Left ventricle myocardium inferior (tissue), 1 donor: ENCODE measurements at regions not wholly inside any gene's neighbourhood (a gene's known extent, or its start where the extent isn't known, plus 50 kb on each side); places are given as distances from the start of the nearest gene placed in this dataset.

Experiments used
- DNase-seq: peaks from one replicate; pipeline ENCODE4 v3.0.0-alpha.2; 2020
- H3K27ac ChIP-seq: fragments of 200-600 bp; replicated peaks from 2 replicates; pipeline ENCODE4 v1.8.0; 2021
- H3K27me3 ChIP-seq: fragments of 200-600 bp; 2 replicates; pipeline ENCODE4 v1.8.0; 2021; ENCODE audit warnings: low read depth
- H3K36me3 ChIP-seq: fragments of 200-600 bp; 2 replicates; pipeline ENCODE4 v1.8.0; 2021
- H3K4me1 ChIP-seq: fragments of 200-600 bp; 2 replicates; pipeline ENCODE4 v1.8.0; 2021
- H3K4me3 ChIP-seq: fragments of 200-600 bp; 2 replicates; pipeline ENCODE4 v1.8.0; 2021; ENCODE audit warnings: mild to moderate bottlenecking, moderate library complexity
- H3K9me3 ChIP-seq: fragments of 200-600 bp; replicated peaks from 2 replicates; pipeline ENCODE4 v1.8.0; 2021
- intact Hi-C: fragments of 100-400 bp; cut with micrococcal nuclease; formaldehyde crosslinking; loops from one replicate; pipeline ENCODE4 v1.11.0; 2022
- TF ChIP-seq, protein P1 (sequence below): fragments of 200-600 bp; IDR thresholded peaks from 2 replicates; pipeline ENCODE4 v1.8.0; 2021; ENCODE audit warnings: antibody characterized with exemption, mild to moderate bottlenecking, borderline replicate concordance
- donor health status: DM: no; HTN: yes; CAD: no; lungs with severe emphysema.

DNA sequence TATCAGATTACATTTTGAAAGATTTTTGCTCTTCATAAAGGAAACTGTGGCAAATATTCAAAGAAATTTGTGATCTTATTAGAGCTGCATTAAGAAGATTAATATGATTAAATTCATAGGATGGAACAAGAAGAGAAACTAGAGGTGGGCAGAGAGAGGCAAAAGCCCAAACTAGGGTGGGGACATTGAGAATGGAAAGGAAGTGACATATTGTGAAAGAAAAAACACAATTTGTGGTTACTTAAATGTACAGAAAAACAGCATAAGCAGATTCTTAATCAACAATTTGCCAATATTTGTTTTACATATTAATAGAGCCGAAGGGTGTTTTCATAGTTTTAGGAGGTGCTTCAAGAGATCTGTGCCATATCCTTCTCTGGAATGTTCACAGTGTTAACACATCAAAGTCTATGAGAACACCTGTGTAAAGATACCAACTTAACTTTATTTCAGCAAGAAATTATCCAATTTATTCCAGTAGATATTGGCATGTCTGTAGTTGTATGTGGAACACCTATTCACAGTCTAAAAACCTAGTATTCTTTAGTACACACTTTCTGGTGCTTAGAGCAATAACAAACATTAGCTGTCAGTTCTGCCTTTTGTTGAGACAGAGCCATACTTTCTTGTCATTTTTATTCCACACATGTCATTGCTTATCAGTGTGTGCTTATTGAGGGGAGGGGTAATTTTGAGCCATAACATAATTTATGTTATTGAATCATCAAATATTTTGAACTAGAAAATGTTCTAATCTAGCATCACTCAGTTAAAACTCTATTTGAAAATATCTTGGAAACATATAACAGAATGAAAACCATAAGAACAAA lies 401.5 kb downstream of the PTPRC start:
- Histone ChIP-seq H3K36me3 (no peaks in the 10 kb centered on the region), H3K4me1 (peaks cover 7% of the 10 kb centered on the region), H3K27ac (no peak overlapping the region), H3K4me3 (no peak overlapping the region), H3K27me3 (no peaks in the 10 kb centered on the region), H3K9me3 (no peaks in the 10 kb centered on the region)
- no peak for DNase-seq
- TF ChIP-seq, protein P1, sequence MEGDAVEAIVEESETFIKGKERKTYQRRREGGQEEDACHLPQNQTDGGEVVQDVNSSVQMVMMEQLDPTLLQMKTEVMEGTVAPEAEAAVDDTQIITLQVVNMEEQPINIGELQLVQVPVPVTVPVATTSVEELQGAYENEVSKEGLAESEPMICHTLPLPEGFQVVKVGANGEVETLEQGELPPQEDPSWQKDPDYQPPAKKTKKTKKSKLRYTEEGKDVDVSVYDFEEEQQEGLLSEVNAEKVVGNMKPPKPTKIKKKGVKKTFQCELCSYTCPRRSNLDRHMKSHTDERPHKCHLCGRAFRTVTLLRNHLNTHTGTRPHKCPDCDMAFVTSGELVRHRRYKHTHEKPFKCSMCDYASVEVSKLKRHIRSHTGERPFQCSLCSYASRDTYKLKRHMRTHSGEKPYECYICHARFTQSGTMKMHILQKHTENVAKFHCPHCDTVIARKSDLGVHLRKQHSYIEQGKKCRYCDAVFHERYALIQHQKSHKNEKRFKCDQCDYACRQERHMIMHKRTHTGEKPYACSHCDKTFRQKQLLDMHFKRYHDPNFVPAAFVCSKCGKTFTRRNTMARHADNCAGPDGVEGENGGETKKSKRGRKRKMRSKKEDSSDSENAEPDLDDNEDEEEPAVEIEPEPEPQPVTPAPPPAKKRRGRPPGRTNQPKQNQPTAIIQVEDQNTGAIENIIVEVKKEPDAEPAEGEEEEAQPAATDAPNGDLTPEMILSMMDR: no peak
- intact Hi-C loops: no loop called here

DNA sequence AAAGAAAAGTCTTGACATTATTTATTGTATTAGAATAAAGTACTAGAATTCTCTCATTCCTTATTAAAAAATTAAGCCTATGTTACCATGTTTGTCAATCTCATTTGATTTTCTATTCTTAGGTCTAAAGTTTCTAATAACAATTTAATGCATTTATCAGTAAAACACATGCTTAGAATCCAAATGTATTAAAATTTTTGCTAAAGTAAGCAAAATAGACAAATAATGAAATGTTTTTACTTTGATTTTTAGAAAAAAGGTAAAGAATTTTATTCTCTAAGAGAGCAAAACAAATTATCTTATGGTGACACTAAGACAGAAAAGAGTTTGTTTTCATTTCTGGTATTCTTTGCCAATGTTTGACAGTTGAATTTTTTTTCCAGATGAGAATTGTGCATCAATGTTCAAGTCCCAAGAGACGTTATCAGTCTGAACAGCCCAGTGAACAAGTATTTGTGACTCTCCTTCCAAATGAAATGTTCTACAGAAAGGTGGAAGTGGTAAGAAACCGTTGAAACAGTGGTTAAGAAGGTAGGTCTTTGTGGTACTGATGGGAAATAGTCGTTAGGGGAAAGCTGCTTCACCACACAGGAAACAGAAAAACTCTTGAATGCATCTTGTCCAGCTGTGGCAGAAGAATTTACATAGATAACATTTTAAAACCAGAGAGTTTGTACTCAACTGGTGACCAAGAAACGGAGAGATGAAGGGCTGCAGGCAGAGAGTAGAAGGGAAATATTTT lies 402.5 kb downstream of the PTPRC start:
- Histone ChIP-seq H3K9me3 (no peaks in the 10 kb centered on the region), H3K36me3 (no peaks in the 10 kb centered on the region), H3K4me1 (no peaks in the 10 kb centered on the region), H3K27ac (no peak overlapping the region), H3K27me3 (no peaks in the 10 kb centered on the region), H3K4me3 (no peak overlapping the region)
- no peak for DNase-seq
- intact Hi-C loops: no loop called here
- TF ChIP-seq, protein P1: no peak

DNA sequence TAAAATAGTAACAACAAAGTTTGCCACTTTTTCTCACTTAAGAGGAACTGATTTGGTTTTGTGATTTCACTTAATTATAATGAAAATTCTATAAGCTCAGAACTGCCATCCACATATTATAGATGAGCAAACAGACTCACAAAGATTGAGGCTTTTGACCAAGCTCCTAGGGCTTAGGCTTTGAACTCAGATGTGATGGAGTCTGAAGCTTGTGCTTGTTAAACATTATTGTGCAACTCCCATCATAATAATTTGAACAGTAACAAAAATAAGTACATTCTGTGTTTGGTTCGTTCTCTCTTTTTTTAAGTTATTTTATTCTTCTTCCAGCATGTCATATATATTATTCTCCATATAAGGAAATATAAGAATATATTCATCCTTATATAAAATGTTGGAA lies 403.4 kb downstream of the PTPRC start:
- intact Hi-C loops: no loop called here
- Histone ChIP-seq H3K27ac (no peak overlapping the region), H3K36me3 (no peaks in the 10 kb centered on the region), H3K9me3 (no peaks in the 10 kb centered on the region), H3K4me3 (no peak overlapping the region), H3K4me1 (no peaks in the 10 kb centered on the region), H3K27me3 (no peaks in the 10 kb centered on the region)
- TF ChIP-seq, protein P1: no peak
- DNase-seq: no peak

DNA sequence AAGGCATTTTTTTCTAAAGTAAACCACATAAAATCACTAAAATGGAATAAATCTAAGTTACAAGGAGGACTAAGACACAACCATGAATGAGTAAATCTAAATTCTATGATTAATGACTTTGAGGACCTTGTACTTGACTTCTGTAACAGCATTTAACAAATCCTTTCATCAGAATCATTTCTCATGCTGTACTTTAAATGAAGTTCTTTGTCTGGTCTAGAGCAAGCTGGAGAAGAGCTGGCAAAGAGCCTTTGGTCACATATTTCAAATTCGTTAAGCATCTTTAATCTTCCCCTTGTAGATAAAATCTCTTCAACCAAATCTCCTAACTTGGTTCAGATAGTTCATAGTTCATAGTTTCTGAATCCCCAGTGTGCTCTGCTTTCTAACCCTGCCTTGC lies 405.4 kb downstream of the PTPRC start:
- DNase-seq: no peak
- Histone ChIP-seq H3K9me3 (peaks cover 19% of the 10 kb centered on the region), H3K36me3 (no peaks in the 10 kb centered on the region), H3K4me3 (no peak overlapping the region), H3K27me3 (no peaks in the 10 kb centered on the region), H3K4me1 (no peaks in the 10 kb centered on the region), H3K27ac (no peak overlapping the region)
- intact Hi-C loops: no loop called here
- TF ChIP-seq, protein P1: no peak

DNA sequence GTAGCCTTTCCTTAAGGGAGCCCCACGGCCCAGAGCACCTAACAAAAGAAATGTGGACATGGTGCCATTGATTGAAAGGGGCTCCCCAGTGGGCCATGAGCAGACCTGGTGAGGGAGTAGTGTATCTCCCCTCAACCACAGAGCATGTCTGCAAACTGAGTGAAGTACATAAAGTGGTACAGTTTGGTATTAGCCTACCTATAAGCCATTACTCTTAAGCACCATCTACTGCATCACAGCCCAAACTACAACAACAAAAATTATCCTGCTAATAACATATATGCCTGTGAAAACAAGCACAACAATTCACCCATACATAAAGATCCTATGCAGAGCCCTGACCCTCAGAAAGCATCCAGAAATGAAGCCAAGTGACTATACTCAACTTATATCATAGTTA lies 407.8 kb downstream of the PTPRC start:
- no peak overlapping the region for H3K4me3 ChIP-seq
- H3K27me3 ChIP-seq: no peaks in the 10 kb centered on the region
- H3K4me1 ChIP-seq: no peaks in the 10 kb centered on the region
- DNase-seq: no peak
- intact Hi-C loops: no loop called here
- peaks cover 43% of the 10 kb centered on the region for H3K9me3 ChIP-seq
- no peak overlapping the region for H3K27ac ChIP-seq
- TF ChIP-seq, protein P1: no peak
- H3K36me3 ChIP-seq: no peaks in the 10 kb centered on the region
